Breast epithelium (tissue), 3 donors: ENCODE measurements at regions not wholly inside any gene's neighbourhood (a gene's known extent, or its start where the extent isn't known, plus 50 kb on each side); places are given as distances from the start of the nearest gene placed in this dataset.

Experiments
- POLR2A ChIP-seq: fragments of 450-650 bp; IDR thresholded peaks from one replicate; pipeline ENCODE4 v1.6.1; 2016; ENCODE audit warnings: antibody characterized with exemption, mild to moderate bottlenecking, moderate library complexity
- POLR2AphosphoS5 ChIP-seq, 3 donors: sonication (generic); formaldehyde crosslinking; IDR thresholded peaks; one replicate each; pipeline ENCODE4 v1.6.1; 2017; ENCODE audit warnings: antibody characterized with exemption in 3 of 3
- TF ChIP-seq, protein P1 (sequence below), 3 donors: fragments of 450-650 bp; IDR thresholded peaks; one replicate each; pipeline ENCODE4 v1.5.1; 2016 to 2017; ENCODE audit warnings: antibody characterized with exemption in 3 of 3, mild to moderate bottlenecking in 3 of 3, moderate library complexity in 3 of 3

DNA sequence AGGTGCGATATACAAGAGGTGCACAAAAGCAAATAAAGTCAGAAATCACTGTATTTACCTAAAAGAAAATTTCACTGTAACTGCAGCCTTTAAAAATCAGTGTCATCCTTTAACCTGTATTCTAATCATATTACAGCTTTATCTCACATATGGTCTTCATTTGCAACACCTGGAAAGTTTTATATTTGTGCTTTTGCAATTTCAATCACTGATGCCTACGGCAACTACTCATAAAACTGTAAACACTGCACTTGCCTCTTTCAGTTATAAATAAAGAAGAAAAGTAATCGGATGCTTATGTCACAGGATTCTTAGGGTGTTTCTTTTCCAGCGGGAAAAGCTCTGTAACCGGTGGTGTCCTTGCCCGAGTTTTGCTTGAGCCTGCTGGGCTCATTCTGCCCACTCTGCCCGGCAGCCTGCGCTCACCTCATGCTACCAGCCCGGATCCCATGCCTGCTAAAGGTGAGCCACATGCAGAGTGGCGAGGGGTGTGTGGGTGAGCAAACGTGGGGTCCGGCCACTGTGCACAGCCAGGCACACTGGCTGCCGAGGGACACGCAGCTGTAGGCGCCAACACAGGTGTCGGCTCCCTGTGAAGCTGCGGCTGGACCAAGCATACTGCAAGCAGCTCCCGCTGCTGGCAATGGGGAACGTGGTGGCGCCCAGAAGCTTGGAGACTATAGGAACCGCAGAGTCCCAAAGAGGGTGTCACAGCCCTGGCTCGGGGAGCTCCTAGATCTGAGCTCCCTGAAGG, 56.3 kb upstream of the ABCB5 start:
- TF ChIP-seq, protein P1, sequence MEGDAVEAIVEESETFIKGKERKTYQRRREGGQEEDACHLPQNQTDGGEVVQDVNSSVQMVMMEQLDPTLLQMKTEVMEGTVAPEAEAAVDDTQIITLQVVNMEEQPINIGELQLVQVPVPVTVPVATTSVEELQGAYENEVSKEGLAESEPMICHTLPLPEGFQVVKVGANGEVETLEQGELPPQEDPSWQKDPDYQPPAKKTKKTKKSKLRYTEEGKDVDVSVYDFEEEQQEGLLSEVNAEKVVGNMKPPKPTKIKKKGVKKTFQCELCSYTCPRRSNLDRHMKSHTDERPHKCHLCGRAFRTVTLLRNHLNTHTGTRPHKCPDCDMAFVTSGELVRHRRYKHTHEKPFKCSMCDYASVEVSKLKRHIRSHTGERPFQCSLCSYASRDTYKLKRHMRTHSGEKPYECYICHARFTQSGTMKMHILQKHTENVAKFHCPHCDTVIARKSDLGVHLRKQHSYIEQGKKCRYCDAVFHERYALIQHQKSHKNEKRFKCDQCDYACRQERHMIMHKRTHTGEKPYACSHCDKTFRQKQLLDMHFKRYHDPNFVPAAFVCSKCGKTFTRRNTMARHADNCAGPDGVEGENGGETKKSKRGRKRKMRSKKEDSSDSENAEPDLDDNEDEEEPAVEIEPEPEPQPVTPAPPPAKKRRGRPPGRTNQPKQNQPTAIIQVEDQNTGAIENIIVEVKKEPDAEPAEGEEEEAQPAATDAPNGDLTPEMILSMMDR (IDR thresholded peaks at IDR 0.05), result no peak
- TF ChIP-seq POLR2A (no peak), POLR2AphosphoS5 (IDR thresholded peaks at IDR 0.05) (no peak)
